GM23338 (cell line): ENCODE measurements at regions not wholly inside any gene's neighbourhood (a gene's known extent, or its start where the extent isn't known, plus 50 kb on each side); places are given as distances from the start of the nearest gene placed in this dataset.

Experiments used
- ATAC-seq: fragments of 200-7000 bp; cut with Tn5 transposase; 3 replicates; pipeline ENCODE4 v1.9.1; 2020
- DNase-seq: peaks from one replicate; pipeline ENCODE4 v3.0.0-alpha.2; 2015; ENCODE audit warnings: low spot score
- H2AFZ ChIP-seq: fragments of 200-600 bp; sonication (generic); 2 replicates; pipeline ENCODE4 v1.8.0; 2016; ENCODE audit warnings: antibody characterized with exemption, mild to moderate bottlenecking, moderate library complexity
- H3F3A ChIP-seq: fragments of 200-600 bp; sonication (generic); replicated peaks from 2 replicates; pipeline ENCODE4 v1.8.0; 2017; ENCODE audit warnings: antibody characterized with exemption, mixed run types, low read depth
- H3K27ac ChIP-seq: fragments of 200-600 bp; sonication (generic); 2 replicates; pipeline ENCODE4 v1.6.1; 2016; ENCODE audit warnings: low read depth
- H3K27me3 ChIP-seq: fragments of 200-600 bp; sonication (generic); 2 replicates; pipeline ENCODE4 v1.8.0; 2016; ENCODE audit warnings: mild to moderate bottlenecking, mixed run types, moderate library complexity; ENCODE audit not compliant: insufficient read depth
- H3K36me3 ChIP-seq: fragments of 200-600 bp; sonication (generic); 2 replicates; pipeline ENCODE4 v1.8.0; 2016; ENCODE audit warnings: mild to moderate bottlenecking; ENCODE audit not compliant: insufficient read depth
- H3K4me1 ChIP-seq: fragments of 200-600 bp; sonication (generic); 2 replicates; pipeline ENCODE4 v1.8.0; 2016; ENCODE audit warnings: mild to moderate bottlenecking, moderate library complexity; ENCODE audit not compliant: insufficient read depth
- H3K4me2 ChIP-seq: fragments of 200-600 bp; sonication (generic); 2 replicates; pipeline ENCODE4 v1.7.1; 2017; ENCODE audit warnings: mixed run types
- H3K4me3 ChIP-seq: fragments of 200-600 bp; sonication (generic); 2 replicates; pipeline ENCODE4 v1.6.1; 2016; ENCODE audit warnings: mixed run types
- H3K79me2 ChIP-seq: fragments of 200-600 bp; sonication (generic); replicated peaks from 2 replicates; pipeline ENCODE4 v1.8.0; 2017; ENCODE audit warnings: mild to moderate bottlenecking; ENCODE audit not compliant: insufficient read depth
- H3K9me2 ChIP-seq: fragments of 200-600 bp; sonication (generic); 2 replicates; pipeline ENCODE4 v1.8.0; 2017; ENCODE audit not compliant: insufficient read depth
- H4K20me1 ChIP-seq: fragments of 200-600 bp; sonication (generic); replicated peaks from 2 replicates; pipeline ENCODE4 v1.8.0; 2017; ENCODE audit warnings: mild to moderate bottlenecking; ENCODE audit not compliant: insufficient read depth
- H3K27ac Mint-ChIP-seq: 2 replicates; pipeline ENCODE4 v1.8.0; 2020; ENCODE audit warnings: inconsistent platforms, mild to moderate bottlenecking, moderate library complexity, mixed read lengths
- H3K27me3 Mint-ChIP-seq: 3 replicates; pipeline ENCODE4 v1.8.0; 2022; ENCODE audit warnings: low read depth, mild to moderate bottlenecking, moderate library complexity, mixed read lengths, inconsistent platforms; ENCODE audit not compliant: insufficient read depth, poor library complexity
- H3K36me3 Mint-ChIP-seq: 3 replicates; pipeline ENCODE4 v1.8.0; 2021; ENCODE audit warnings: low read depth, mild to moderate bottlenecking, inconsistent platforms, moderate library complexity, mixed read lengths
- H3K4me1 Mint-ChIP-seq: 3 replicates; pipeline ENCODE4 v1.8.0; 2020; ENCODE audit warnings: mild to moderate bottlenecking, inconsistent platforms, mixed read lengths
- H3K4me3 Mint-ChIP-seq: 3 replicates; pipeline ENCODE4 v1.8.0; 2021; ENCODE audit warnings: moderate library complexity, mild to moderate bottlenecking, inconsistent platforms, mixed read lengths
- H3K9me3 Mint-ChIP-seq: 3 replicates; pipeline ENCODE4 v1.8.0; 2020; ENCODE audit warnings: moderate library complexity, mild to moderate bottlenecking, inconsistent platforms, mixed read lengths
- CREB1 ChIP-seq: fragments of 250-450 bp; sonication (Bioruptor Pico); IDR thresholded peaks from 2 replicates; pipeline ENCODE4 v1.5.0; 2020; ENCODE audit warnings: low read depth, mild to moderate bottlenecking, moderate library complexity
- EZH2 ChIP-seq: fragments of 200-600 bp; sonication (generic); IDR thresholded peaks from one replicate; pipeline ENCODE4 v1.8.0; 2017; ENCODE audit warnings: antibody characterized with exemption, mild to moderate bottlenecking, low read depth; ENCODE audit not compliant: unreplicated experiment
- EZH2phosphoT487 ChIP-seq: fragments of 200-600 bp; sonication (generic); IDR thresholded peaks from one replicate; pipeline ENCODE4 v1.8.1; 2018; ENCODE audit warnings: antibody characterized with exemption; ENCODE audit not compliant: unreplicated experiment
- JUNB ChIP-seq: IDR thresholded peaks from one replicate; pipeline ENCODE4 v1.6.1; 2016; ENCODE audit warnings: antibody characterized with exemption; ENCODE audit not compliant: unreplicated experiment
- NANOG ChIP-seq: IDR thresholded peaks from 2 replicates; pipeline ENCODE4 v1.6.1; 2016; ENCODE audit warnings: antibody characterized with exemption, borderline replicate concordance
- POLR2AphosphoS5 ChIP-seq: IDR thresholded peaks from 2 replicates; pipeline ENCODE4 v1.6.1; 2016; ENCODE audit warnings: antibody characterized with exemption, low read depth
- STAT1 ChIP-seq: IDR thresholded peaks from one replicate; pipeline ENCODE4 v1.6.1; 2016; ENCODE audit warnings: antibody characterized with exemption; ENCODE audit not compliant: unreplicated experiment
- ZNF114 ChIP-seq: fragments of 250-450 bp; sonication (Bioruptor Pico); IDR thresholded peaks from 2 replicates; pipeline ENCODE4 v1.5.0; 2020; ENCODE audit warnings: mild to moderate bottlenecking, moderate library complexity
- ZNF331 ChIP-seq: fragments of 250-450 bp; sonication (Bioruptor Pico); IDR thresholded peaks from 2 replicates; pipeline ENCODE4 v1.5.0; 2020; ENCODE audit warnings: low read depth, mild to moderate bottlenecking, moderate library complexity
- TF ChIP-seq, protein P1 (sequence below): IDR thresholded peaks from 2 replicates; pipeline ENCODE4 v1.6.1; 2016; ENCODE audit warnings: antibody characterized with exemption
- TF ChIP-seq, protein P2 (sequence below): fragments of 250-450 bp; sonication (Bioruptor Pico); IDR thresholded peaks from 2 replicates; pipeline ENCODE4 v1.5.0; 2020; ENCODE audit warnings: mild to moderate bottlenecking, moderate library complexity
- TF ChIP-seq, protein P3 (sequence below), 2 experiments: fragments of 200-600 bp in 1 of 2; sonication (generic) in 1 of 2; conservative IDR thresholded peaks; 2 replicates each; pipeline versions ENCODE4 v1.5.1 to v1.6.1; 2016 to 2017; ENCODE audit warnings: antibody characterized with exemption in 2 of 2, low read depth in 2 of 2, mild to moderate bottlenecking in 2 of 2, moderate library complexity in 1 of 2
- TF ChIP-seq, protein P4 (sequence below): IDR thresholded peaks from one replicate; pipeline ENCODE4 v1.6.1; 2018; ENCODE audit warnings: antibody characterized with exemption; ENCODE audit not compliant: unreplicated experiment

DNA sequence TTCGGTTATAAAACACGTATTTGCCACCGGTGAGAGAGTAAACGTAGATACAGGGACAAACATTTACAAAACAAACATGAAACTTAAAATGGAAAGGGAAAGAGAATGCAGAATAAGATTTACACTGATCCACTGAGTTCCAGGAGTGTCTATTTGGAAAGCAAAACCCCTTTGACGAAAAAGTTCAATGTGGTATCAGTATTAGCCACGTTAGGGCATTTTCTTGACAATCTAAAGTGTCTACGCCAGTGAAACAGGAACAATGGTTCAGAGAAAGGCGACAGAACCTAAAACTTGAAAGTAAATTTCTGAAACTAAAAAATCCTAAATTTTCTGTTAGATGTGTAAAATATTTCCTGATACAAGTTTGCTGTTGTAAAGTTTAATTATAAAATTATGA lies 278.5 kb upstream of the TENM3 start (continued):
- no peak for TF ChIP-seq NANOG
- TF ChIP-seq CREB1 (CRISPR knock-in tag), result no peak
- TF ChIP-seq STAT1, result no peak

DNA sequence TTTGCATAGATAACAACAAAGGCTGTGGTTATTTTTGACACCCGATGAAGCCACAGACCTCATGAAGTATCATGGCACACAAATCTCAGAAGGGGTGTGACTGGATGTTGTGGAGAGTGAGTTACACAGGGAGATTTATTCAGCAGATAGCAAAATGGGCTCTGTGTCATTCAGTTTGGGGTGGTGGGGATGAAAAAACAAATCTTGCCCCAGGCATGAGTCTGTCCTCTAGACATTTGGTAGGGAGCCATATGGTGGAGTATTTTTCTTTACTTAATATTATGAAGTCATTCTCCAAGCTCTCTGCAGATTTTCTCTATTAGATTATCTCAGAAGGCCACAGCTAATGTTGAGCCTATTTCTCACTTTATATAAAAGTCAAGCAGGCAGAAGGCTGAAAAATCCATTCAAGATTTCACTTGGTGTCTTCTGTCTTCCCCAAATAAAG lies 277.1 kb upstream of the TENM3 start:
- Mint-ChIP-seq H3K27ac (no peak overlapping the region), H3K36me3 (no peaks in the 10 kb centered on the region), H3K4me1 (peaks cover 34% of the 10 kb centered on the region), H3K27me3 (no peaks in the 10 kb centered on the region), H3K9me3 (no peaks in the 10 kb centered on the region), H3K4me3 (no peak overlapping the region)
- Histone ChIP-seq H3K4me1 (peaks cover 42% of the 10 kb centered on the region), H3F3A (no peaks in the 10 kb centered on the region), H3K4me2 (no peak overlapping the region), H2AFZ (no peak overlapping the region), H3K27me3 (no peaks in the 10 kb centered on the region), H3K4me3 (no peak overlapping the region), H3K36me3 (no peaks in the 10 kb centered on the region), H3K27ac (no peak overlapping the region), H4K20me1 (no peaks in the 10 kb centered on the region), H3K9me2 (0 out of 2 replicates have a peak, but pooled peaks cover 6% of the 10 kb centered on the region), H3K79me2 (no peaks in the 10 kb centered on the region)
- no peak for DNase-seq
- no peak for TF ChIP-seq POLR2AphosphoS5
- TF ChIP-seq, protein P1, sequence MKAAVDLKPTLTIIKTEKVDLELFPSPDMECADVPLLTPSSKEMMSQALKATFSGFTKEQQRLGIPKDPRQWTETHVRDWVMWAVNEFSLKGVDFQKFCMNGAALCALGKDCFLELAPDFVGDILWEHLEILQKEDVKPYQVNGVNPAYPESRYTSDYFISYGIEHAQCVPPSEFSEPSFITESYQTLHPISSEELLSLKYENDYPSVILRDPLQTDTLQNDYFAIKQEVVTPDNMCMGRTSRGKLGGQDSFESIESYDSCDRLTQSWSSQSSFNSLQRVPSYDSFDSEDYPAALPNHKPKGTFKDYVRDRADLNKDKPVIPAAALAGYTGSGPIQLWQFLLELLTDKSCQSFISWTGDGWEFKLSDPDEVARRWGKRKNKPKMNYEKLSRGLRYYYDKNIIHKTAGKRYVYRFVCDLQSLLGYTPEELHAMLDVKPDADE, result no peak
- TF ChIP-seq ZNF331 (CRISPR knock-in tag), result no peak
- TF ChIP-seq, protein P2, sequence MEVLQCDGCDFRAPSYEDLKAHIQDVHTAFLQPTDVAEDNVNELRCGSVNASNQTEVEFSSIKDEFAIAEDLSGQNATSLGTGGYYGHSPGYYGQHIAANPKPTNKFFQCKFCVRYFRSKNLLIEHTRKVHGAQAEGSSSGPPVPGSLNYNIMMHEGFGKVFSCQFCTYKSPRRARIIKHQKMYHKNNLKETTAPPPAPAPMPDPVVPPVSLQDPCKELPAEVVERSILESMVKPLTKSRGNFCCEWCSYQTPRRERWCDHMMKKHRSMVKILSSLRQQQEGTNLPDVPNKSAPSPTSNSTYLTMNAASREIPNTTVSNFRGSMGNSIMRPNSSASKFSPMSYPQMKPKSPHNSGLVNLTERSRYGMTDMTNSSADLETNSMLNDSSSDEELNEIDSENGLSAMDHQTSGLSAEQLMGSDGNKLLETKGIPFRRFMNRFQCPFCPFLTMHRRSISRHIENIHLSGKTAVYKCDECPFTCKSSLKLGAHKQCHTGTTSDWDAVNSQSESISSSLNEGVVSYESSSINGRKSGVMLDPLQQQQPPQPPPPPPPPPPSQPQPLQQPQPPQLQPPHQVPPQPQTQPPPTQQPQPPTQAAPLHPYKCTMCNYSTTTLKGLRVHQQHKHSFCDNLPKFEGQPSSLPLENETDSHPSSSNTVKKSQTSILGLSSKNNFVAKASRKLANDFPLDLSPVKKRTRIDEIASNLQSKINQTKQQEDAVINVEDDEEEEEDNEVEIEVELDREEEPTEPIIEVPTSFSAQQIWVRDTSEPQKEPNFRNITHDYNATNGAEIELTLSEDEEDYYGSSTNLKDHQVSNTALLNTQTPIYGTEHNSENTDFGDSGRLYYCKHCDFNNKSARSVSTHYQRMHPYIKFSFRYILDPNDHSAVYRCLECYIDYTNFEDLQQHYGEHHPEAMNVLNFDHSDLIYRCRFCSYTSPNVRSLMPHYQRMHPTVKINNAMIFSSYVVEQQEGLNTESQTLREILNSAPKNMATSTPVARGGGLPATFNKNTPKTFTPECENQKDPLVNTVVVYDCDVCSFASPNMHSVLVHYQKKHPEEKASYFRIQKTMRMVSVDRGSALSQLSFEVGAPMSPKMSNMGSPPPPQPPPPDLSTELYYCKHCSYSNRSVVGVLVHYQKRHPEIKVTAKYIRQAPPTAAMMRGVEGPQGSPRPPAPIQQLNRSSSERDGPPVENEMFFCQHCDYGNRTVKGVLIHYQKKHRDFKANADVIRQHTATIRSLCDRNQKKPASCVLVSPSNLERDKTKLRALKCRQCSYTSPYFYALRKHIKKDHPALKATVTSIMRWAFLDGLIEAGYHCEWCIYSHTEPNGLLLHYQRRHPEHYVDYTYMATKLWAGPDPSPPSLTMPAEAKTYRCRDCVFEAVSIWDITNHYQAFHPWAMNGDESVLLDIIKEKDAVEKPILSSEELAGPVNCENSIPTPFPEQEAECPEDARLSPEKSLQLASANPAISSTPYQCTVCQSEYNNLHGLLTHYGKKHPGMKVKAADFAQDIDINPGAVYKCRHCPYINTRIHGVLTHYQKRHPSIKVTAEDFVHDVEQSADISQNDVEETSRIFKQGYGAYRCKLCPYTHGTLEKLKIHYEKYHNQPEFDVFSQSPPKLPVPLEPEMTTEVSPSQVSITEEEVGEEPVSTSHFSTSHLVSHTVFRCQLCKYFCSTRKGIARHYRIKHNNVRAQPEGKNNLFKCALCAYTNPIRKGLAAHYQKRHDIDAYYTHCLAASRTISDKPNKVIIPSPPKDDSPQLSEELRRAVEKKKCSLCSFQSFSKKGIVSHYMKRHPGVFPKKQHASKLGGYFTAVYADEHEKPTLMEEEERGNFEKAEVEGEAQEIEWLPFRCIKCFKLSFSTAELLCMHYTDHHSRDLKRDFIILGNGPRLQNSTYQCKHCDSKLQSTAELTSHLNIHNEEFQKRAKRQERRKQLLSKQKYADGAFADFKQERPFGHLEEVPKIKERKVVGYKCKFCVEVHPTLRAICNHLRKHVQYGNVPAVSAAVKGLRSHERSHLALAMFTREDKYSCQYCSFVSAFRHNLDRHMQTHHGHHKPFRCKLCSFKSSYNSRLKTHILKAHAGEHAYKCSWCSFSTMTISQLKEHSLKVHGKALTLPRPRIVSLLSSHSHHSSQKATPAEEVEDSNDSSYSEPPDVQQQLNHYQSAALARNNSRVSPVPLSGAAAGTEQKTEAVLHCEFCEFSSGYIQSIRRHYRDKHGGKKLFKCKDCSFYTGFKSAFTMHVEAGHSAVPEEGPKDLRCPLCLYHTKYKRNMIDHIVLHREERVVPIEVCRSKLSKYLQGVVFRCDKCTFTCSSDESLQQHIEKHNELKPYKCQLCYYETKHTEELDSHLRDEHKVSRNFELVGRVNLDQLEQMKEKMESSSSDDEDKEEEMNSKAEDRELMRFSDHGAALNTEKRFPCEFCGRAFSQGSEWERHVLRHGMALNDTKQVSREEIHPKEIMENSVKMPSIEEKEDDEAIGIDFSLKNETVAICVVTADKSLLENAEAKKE (CRISPR knock-in tag), result no peak
- TF ChIP-seq JUNB, result no peak
- no peak for TF ChIP-seq NANOG
- no peak for TF ChIP-seq STAT1
- TF ChIP-seq, protein P3, sequence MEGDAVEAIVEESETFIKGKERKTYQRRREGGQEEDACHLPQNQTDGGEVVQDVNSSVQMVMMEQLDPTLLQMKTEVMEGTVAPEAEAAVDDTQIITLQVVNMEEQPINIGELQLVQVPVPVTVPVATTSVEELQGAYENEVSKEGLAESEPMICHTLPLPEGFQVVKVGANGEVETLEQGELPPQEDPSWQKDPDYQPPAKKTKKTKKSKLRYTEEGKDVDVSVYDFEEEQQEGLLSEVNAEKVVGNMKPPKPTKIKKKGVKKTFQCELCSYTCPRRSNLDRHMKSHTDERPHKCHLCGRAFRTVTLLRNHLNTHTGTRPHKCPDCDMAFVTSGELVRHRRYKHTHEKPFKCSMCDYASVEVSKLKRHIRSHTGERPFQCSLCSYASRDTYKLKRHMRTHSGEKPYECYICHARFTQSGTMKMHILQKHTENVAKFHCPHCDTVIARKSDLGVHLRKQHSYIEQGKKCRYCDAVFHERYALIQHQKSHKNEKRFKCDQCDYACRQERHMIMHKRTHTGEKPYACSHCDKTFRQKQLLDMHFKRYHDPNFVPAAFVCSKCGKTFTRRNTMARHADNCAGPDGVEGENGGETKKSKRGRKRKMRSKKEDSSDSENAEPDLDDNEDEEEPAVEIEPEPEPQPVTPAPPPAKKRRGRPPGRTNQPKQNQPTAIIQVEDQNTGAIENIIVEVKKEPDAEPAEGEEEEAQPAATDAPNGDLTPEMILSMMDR (conservative IDR thresholded peaks at IDR 0.05; ENCODE audit: low read depth in 2 of 2), result no peak
- no peak for TF ChIP-seq EZH2
- no peak for TF ChIP-seq EZH2phosphoT487
- TF ChIP-seq, protein P4, sequence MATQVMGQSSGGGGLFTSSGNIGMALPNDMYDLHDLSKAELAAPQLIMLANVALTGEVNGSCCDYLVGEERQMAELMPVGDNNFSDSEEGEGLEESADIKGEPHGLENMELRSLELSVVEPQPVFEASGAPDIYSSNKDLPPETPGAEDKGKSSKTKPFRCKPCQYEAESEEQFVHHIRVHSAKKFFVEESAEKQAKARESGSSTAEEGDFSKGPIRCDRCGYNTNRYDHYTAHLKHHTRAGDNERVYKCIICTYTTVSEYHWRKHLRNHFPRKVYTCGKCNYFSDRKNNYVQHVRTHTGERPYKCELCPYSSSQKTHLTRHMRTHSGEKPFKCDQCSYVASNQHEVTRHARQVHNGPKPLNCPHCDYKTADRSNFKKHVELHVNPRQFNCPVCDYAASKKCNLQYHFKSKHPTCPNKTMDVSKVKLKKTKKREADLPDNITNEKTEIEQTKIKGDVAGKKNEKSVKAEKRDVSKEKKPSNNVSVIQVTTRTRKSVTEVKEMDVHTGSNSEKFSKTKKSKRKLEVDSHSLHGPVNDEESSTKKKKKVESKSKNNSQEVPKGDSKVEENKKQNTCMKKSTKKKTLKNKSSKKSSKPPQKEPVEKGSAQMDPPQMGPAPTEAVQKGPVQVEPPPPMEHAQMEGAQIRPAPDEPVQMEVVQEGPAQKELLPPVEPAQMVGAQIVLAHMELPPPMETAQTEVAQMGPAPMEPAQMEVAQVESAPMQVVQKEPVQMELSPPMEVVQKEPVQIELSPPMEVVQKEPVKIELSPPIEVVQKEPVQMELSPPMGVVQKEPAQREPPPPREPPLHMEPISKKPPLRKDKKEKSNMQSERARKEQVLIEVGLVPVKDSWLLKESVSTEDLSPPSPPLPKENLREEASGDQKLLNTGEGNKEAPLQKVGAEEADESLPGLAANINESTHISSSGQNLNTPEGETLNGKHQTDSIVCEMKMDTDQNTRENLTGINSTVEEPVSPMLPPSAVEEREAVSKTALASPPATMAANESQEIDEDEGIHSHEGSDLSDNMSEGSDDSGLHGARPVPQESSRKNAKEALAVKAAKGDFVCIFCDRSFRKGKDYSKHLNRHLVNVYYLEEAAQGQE, result no peak
- no peak for TF ChIP-seq CREB1 (CRISPR knock-in tag)
- TF ChIP-seq ZNF114 (CRISPR knock-in tag), result no peak
- ATAC-seq, result no peak
